ENCODE measurements at regions not wholly inside any gene's neighbourhood (a gene's known extent, or its start where the extent isn't known, plus 50 kb on each side); places are given as distances from the start of the nearest gene placed in this dataset.

- no peak for TF ChIP-seq EZH2phosphoT487 (IDR thresholded peaks at IDR 0.05)
- TF ChIP-seq CTCF (IDR thresholded peaks at IDR 0.05), result no peak
- TF ChIP-seq EZH2 (IDR thresholded peaks at IDR 0.05), result no peak
Measured at GRCh38 chr7:28338041-28338440, 74.3 kb upstream of the CREB5 start.

GRCh38 chr7:28343462-28343861 lies 68.9 kb upstream of the CREB5 start:
- H3K27me3 ChIP-seq, result no peaks in the 10 kb centered on the region
- DNase-seq (ENCODE audit: low spot score), result no peak
- H4K20me1 ChIP-seq (ENCODE audit: low read depth), result no peaks in the 10 kb centered on the region
- Mint-ChIP-seq H3K9me3 (peaks cover 9% of the 10 kb centered on the region), H3K4me3 (no peak overlapping the region), H3K36me3 (peaks cover 1% of the 10 kb centered on the region), H3K27ac (no peak overlapping the region), H3K4me1 (peaks cover 4% of the 10 kb centered on the region), H3K27me3 (ENCODE audit: insufficient read depth, low read depth) (no peaks in the 10 kb centered on the region)
- H2AFZ ChIP-seq (replicated peaks), result no peak overlapping the region
- no peaks in the 10 kb centered on the region for H3K79me2 ChIP-seq (ENCODE audit: low read depth)
- no peak overlapping the region for H3K4me2 ChIP-seq
- no peak overlapping the region for H3K9ac ChIP-seq
- H3K4me1 ChIP-seq, result peaks cover 5% of the 10 kb centered on the region
- no peaks in the 10 kb centered on the region for H3F3A ChIP-seq (ENCODE audit: low read depth)
- TF ChIP-seq EZH2 (IDR thresholded peaks at IDR 0.05) (no peak), EZH2phosphoT487 (IDR thresholded peaks at IDR 0.05) (no peak), CTCF (IDR thresholded peaks at IDR 0.05) (no peak)
- H3K27ac ChIP-seq, result no peak overlapping the region
- no peaks in the 10 kb centered on the region for H3K36me3 ChIP-seq
- H3K4me3 ChIP-seq, result no peak overlapping the region
- no peaks in the 10 kb centered on the region for H3K9me3 ChIP-seq (ENCODE audit: low read depth)

More at GRCh38 chr7:28338041-28338440, 74.3 kb upstream of the CREB5 start:
- Histone ChIP-seq H3K9ac (no peak overlapping the region), H3K27me3 (no peaks in the 10 kb centered on the region), H3K4me2 (no peak overlapping the region), H3K27ac (no peak overlapping the region), H3K4me3 (no peak overlapping the region), H3K36me3 (no peaks in the 10 kb centered on the region), H2AFZ (replicated peaks) (no peak overlapping the region), H3K4me1 (no peaks in the 10 kb centered on the region), H3F3A (ENCODE audit: low read depth) (no peaks in the 10 kb centered on the region), H3K9me3 (ENCODE audit: low read depth) (no peaks in the 10 kb centered on the region), H3K79me2 (ENCODE audit: low read depth) (no peaks in the 10 kb centered on the region), H4K20me1 (ENCODE audit: low read depth) (no peaks in the 10 kb centered on the region)
- peaks cover 1% of the 10 kb centered on the region for H3K36me3 Mint-ChIP-seq
- DNase-seq (ENCODE audit: low spot score), result no peak
- peaks cover 4% of the 10 kb centered on the region for H3K9me3 Mint-ChIP-seq
- no peaks in the 10 kb centered on the region for H3K4me1 Mint-ChIP-seq
- H3K4me3 Mint-ChIP-seq, result no peak overlapping the region
- no peaks in the 10 kb centered on the region for H3K27me3 Mint-ChIP-seq (ENCODE audit: insufficient read depth, low read depth)
- H3K27ac Mint-ChIP-seq, result no peak overlapping the region

- no peaks in the 10 kb centered on the region for H4K20me1 ChIP-seq (ENCODE audit: low read depth)
- no peak overlapping the region for H3K27ac ChIP-seq
- Mint-ChIP-seq H3K4me1 (peaks cover 4% of the 10 kb centered on the region), H3K27me3 (ENCODE audit: insufficient read depth, low read depth) (no peaks in the 10 kb centered on the region), H3K36me3 (peaks cover 1% of the 10 kb centered on the region), H3K4me3 (no peak overlapping the region), H3K27ac (no peak overlapping the region), H3K9me3 (peaks cover 9% of the 10 kb centered on the region)
- H3K9ac ChIP-seq, result no peak overlapping the region
- H3F3A ChIP-seq (ENCODE audit: low read depth), result no peaks in the 10 kb centered on the region
- no peak for DNase-seq (ENCODE audit: low spot score)
- peak overlapping the region; percentile 47 for H2AFZ ChIP-seq (replicated peaks)
- peaks cover 5% of the 10 kb centered on the region for H3K4me1 ChIP-seq
- H3K27me3 ChIP-seq, result no peaks in the 10 kb centered on the region
- no peaks in the 10 kb centered on the region for H3K36me3 ChIP-seq
- H3K4me3 ChIP-seq, result no peak overlapping the region
- TF ChIP-seq EZH2 (IDR thresholded peaks at IDR 0.05), result no peak
- no peak for TF ChIP-seq CTCF (IDR thresholded peaks at IDR 0.05)
- TF ChIP-seq EZH2phosphoT487 (IDR thresholded peaks at IDR 0.05), result no peak
- no peak overlapping the region for H3K4me2 ChIP-seq
- H3K9me3 ChIP-seq (ENCODE audit: low read depth), result no peaks in the 10 kb centered on the region
- no peaks in the 10 kb centered on the region for H3K79me2 ChIP-seq (ENCODE audit: low read depth)
Measured at GRCh38 chr7:28346256-28346655, 66.1 kb upstream of the CREB5 start.

All from neural progenitor cell (in vitro differentiated cells).